Neural progenitor cell (in vitro differentiated cells): ENCODE measurements at regions not wholly inside any gene's neighbourhood (a gene's known extent, or its start where the extent isn't known, plus 50 kb on each side); places are given as distances from the start of the nearest gene placed in this dataset.

ENCODE experiments used
- DNase-seq: peaks from one replicate; pipeline ENCODE4 v3.0.0-alpha.2; 2016; ENCODE audit warnings: low spot score
- H2AFZ ChIP-seq: fragments of 200-600 bp; sonication (generic); replicated peaks from 2 replicates; pipeline ENCODE4 v1.6.1; 2016; ENCODE audit warnings: antibody characterized with exemption
- H3F3A ChIP-seq: fragments of 200-600 bp; sonication (generic); 2 replicates; pipeline ENCODE4 v1.6.1; 2016; ENCODE audit warnings: antibody characterized with exemption, low read depth
- H3K27ac ChIP-seq: fragments of 200-600 bp; sonication (generic); 2 replicates; pipeline ENCODE4 v1.5.1; 2016; ENCODE audit warnings: mild to moderate bottlenecking
- H3K27me3 ChIP-seq: fragments of 200-600 bp; sonication (generic); 2 replicates; pipeline ENCODE4 v1.6.1; 2016; ENCODE audit warnings: mild to moderate bottlenecking, moderate library complexity
- H3K36me3 ChIP-seq: fragments of 200-600 bp; sonication (generic); 2 replicates; pipeline ENCODE4 v1.5.1; 2016
- H3K4me1 ChIP-seq: fragments of 200-600 bp; sonication (generic); 2 replicates; pipeline ENCODE4 v1.6.1; 2016; ENCODE audit warnings: mixed run types
- H3K4me2 ChIP-seq: fragments of 200-600 bp; sonication (generic); 2 replicates; pipeline ENCODE4 v1.6.1; 2016
- H3K4me3 ChIP-seq: fragments of 200-600 bp; sonication (generic); 2 replicates; pipeline ENCODE4 v1.5.1; 2016
- H3K79me2 ChIP-seq: fragments of 200-600 bp; sonication (generic); 2 replicates; pipeline ENCODE4 v1.6.1; 2016; ENCODE audit warnings: low read depth
- H3K9ac ChIP-seq: fragments of 200-600 bp; sonication (generic); 2 replicates; pipeline ENCODE4 v1.6.1; 2016
- H3K9me3 ChIP-seq: fragments of 200-600 bp; sonication (generic); 2 replicates; pipeline ENCODE4 v1.5.1; 2016; ENCODE audit warnings: low read depth
- H4K20me1 ChIP-seq: fragments of 200-600 bp; sonication (generic); 2 replicates; pipeline ENCODE4 v1.6.1; 2016; ENCODE audit warnings: low read depth
- H3K27ac Mint-ChIP-seq: 3 replicates; pipeline ENCODE4 v1.8.0; 2021; ENCODE audit warnings: mixed read lengths
- H3K27me3 Mint-ChIP-seq: 2 replicates; pipeline ENCODE4 v1.8.0; 2022; ENCODE audit warnings: low read depth, mild to moderate bottlenecking, inconsistent platforms, moderate library complexity, mixed read lengths; ENCODE audit not compliant: insufficient read depth
- H3K36me3 Mint-ChIP-seq: 3 replicates; pipeline ENCODE4 v1.8.0; 2021; ENCODE audit warnings: mixed read lengths
- H3K4me1 Mint-ChIP-seq: 3 replicates; pipeline ENCODE4 v1.8.0; 2021; ENCODE audit warnings: mixed read lengths
- H3K4me3 Mint-ChIP-seq: 3 replicates; pipeline ENCODE4 v1.8.0; 2021; ENCODE audit warnings: mild to moderate bottlenecking, moderate library complexity, mixed read lengths
- H3K9me3 Mint-ChIP-seq: 3 replicates; pipeline ENCODE4 v1.8.0; 2020; ENCODE audit warnings: mixed read lengths
- CTCF ChIP-seq: fragments of 200-600 bp; sonication (generic); IDR thresholded peaks from 2 replicates; pipeline ENCODE4 v1.5.1; 2017; ENCODE audit warnings: antibody characterized with exemption, mild to moderate bottlenecking
- EZH2 ChIP-seq: fragments of 200-600 bp; sonication (generic); IDR thresholded peaks from 2 replicates; pipeline ENCODE4 v1.6.1; 2017; ENCODE audit warnings: antibody characterized with exemption, mild to moderate bottlenecking, moderate library complexity
- EZH2phosphoT487 ChIP-seq: fragments of 200-600 bp; sonication (generic); IDR thresholded peaks from 2 replicates; pipeline ENCODE4 v1.6.1; 2017; ENCODE audit warnings: antibody characterized with exemption

DNA sequence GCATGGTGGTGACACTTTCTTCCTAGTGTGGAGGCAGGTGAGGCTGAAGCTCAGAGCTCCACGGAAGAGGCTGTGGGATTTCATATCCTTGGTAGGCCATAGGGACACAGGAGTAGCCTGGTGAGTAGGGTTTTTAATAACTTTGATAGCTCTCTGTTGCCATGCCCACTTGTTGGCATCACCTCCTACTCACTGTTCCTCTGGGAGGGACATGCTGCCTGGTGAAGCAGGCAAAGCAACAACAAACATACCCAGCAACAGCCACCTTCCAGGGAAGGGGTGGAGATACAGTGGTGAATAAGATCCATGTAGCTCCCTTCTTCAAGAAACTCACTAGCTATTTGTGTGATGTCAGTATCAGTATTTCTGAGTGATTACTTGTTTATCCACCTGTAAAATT lies 285.4 kb downstream of the CLIC5 start:
- Histone ChIP-seq H3K36me3 (no peaks in the 10 kb centered on the region), H3K4me3 (no peak overlapping the region), H3K27me3 (no peaks in the 10 kb centered on the region), H3K9ac (no peak overlapping the region), H3K9me3 (no peaks in the 10 kb centered on the region), H2AFZ (no peak overlapping the region), H3K4me1 (no peaks in the 10 kb centered on the region), H3K27ac (no peak overlapping the region), H3K79me2 (no peaks in the 10 kb centered on the region), H4K20me1 (no peaks in the 10 kb centered on the region), H3K4me2 (no peak overlapping the region), H3F3A (no peaks in the 10 kb centered on the region)
- no peak for DNase-seq
- Mint-ChIP-seq H3K27me3 (peaks cover 4% of the 10 kb centered on the region), H3K4me3 (no peak overlapping the region), H3K36me3 (no peaks in the 10 kb centered on the region), H3K4me1 (no peaks in the 10 kb centered on the region), H3K9me3 (no peaks in the 10 kb centered on the region), H3K27ac (no peak overlapping the region)
- TF ChIP-seq EZH2phosphoT487 (no peak), CTCF (no peak), EZH2 (no peak)

- Histone ChIP-seq H3K9me3 (no peaks in the 10 kb centered on the region), H2AFZ (no peak overlapping the region), H3K27me3 (no peaks in the 10 kb centered on the region), H3K36me3 (no peaks in the 10 kb centered on the region), H3K79me2 (no peaks in the 10 kb centered on the region), H3K4me3 (no peak overlapping the region), H4K20me1 (no peaks in the 10 kb centered on the region), H3K27ac (no peak overlapping the region), H3K4me2 (no peak overlapping the region), H3K9ac (no peak overlapping the region), H3K4me1 (no peaks in the 10 kb centered on the region), H3F3A (no peaks in the 10 kb centered on the region)
- TF ChIP-seq CTCF (no peak), EZH2 (no peak), EZH2phosphoT487 (no peak)
- Mint-ChIP-seq H3K4me3 (no peak overlapping the region), H3K27me3 (peaks cover 3% of the 10 kb centered on the region), H3K27ac (no peak overlapping the region), H3K4me1 (no peaks in the 10 kb centered on the region), H3K9me3 (no peaks in the 10 kb centered on the region), H3K36me3 (no peaks in the 10 kb centered on the region)
- DNase-seq: no peak
Measured at GRCh38 chr6:45728674-45729073, 287.0 kb downstream of the CLIC5 start.

GRCh38 chr6:45727819-45728449 lies 287.7 kb downstream of the CLIC5 start:
- DNase-seq: no peak
- Histone ChIP-seq H3K9me3 (no peaks in the 10 kb centered on the region), H3K4me3 (no peak overlapping the region), H3K36me3 (no peaks in the 10 kb centered on the region), H3K27ac (no peak overlapping the region), H3K27me3 (no peaks in the 10 kb centered on the region), H3K9ac (no peak overlapping the region), H2AFZ (no peak overlapping the region), H3K4me1 (no peaks in the 10 kb centered on the region), H3K4me2 (no peak overlapping the region), H4K20me1 (no peaks in the 10 kb centered on the region), H3K79me2 (no peaks in the 10 kb centered on the region), H3F3A (no peaks in the 10 kb centered on the region)
- peaks cover 3% of the 10 kb centered on the region for H3K27me3 Mint-ChIP-seq
- H3K4me3 Mint-ChIP-seq: no peak overlapping the region
- TF ChIP-seq EZH2 (no peak), CTCF (no peak), EZH2phosphoT487 (no peak)
- H3K36me3 Mint-ChIP-seq: no peaks in the 10 kb centered on the region
- H3K4me1 Mint-ChIP-seq: no peaks in the 10 kb centered on the region
- H3K27ac Mint-ChIP-seq: no peak overlapping the region
- no peaks in the 10 kb centered on the region for H3K9me3 Mint-ChIP-seq
